OCI-LY3 (cell line): ENCODE measurements at regions not wholly inside any gene's neighbourhood (a gene's known extent, or its start where the extent isn't known, plus 50 kb on each side); places are given as distances from the start of the nearest gene placed in this dataset.

Source experiments
- H2AFZ ChIP-seq: fragments of 200-600, 300-600 bp; shearing (Covaris generic); 2 replicates; pipeline ENCODE4 v1.6.0; 2014; ENCODE audit warnings: antibody characterized with exemption, low read depth, low read length
- H3K27ac ChIP-seq: fragments of 200-600, 300-600 bp; sonication (generic); 2 replicates; pipeline ENCODE4 v1.5.1; 2014; ENCODE audit warnings: mild to moderate bottlenecking, low read length, moderate library complexity, mixed read lengths
- H3K27me3 ChIP-seq: fragments of 200-600, 300-600 bp; sonication (generic); 2 replicates; pipeline ENCODE4 v1.6.1; 2014; ENCODE audit warnings: low read depth, low read length, mixed read lengths
- H3K36me3 ChIP-seq: fragments of 200-600, 300-600 bp; sonication (generic); replicated peaks from 2 replicates; pipeline ENCODE3; 2014; ENCODE audit warnings: low read depth, low read length, mixed read lengths
- H3K4me1 ChIP-seq: fragments of 300-600, 200-600 bp; sonication (generic); 2 replicates; pipeline ENCODE4 v1.6.1; 2014; ENCODE audit warnings: low read length, mixed read lengths
- H3K4me2 ChIP-seq: fragments of 200-600, 300-600 bp; sonication (generic); 2 replicates; pipeline ENCODE4 v1.6.1; 2014; ENCODE audit warnings: low read length, mixed read lengths
- H3K4me3 ChIP-seq: fragments of 300-600, 200-600 bp; sonication (generic); 2 replicates; pipeline ENCODE4 v1.5.1; 2014; ENCODE audit warnings: antibody characterized with exemption, mild to moderate bottlenecking, low read length, moderate library complexity
- H3K79me2 ChIP-seq: fragments of 300-600, 200-600 bp; shearing (Covaris generic); 2 replicates; pipeline ENCODE4 v1.6.1; 2014; ENCODE audit warnings: mild to moderate bottlenecking, low read length, mixed read lengths
- H3K9ac ChIP-seq: fragments of 300-600, 200-600 bp; shearing (Covaris generic); 2 replicates; pipeline ENCODE4 v1.6.0; 2014; ENCODE audit warnings: mild to moderate bottlenecking, low read length, moderate library complexity
- H3K9me3 ChIP-seq: fragments of 200-600, 300-600 bp; shearing (Covaris generic); 2 replicates; pipeline ENCODE4 v1.6.1; 2014; ENCODE audit warnings: low read length, mixed read lengths; ENCODE audit not compliant: insufficient read depth
- H4K20me1 ChIP-seq: fragments of 200-600, 300-600 bp; sonication (generic); 2 replicates; pipeline ENCODE4 v1.6.1; 2016; ENCODE audit warnings: low read length, mixed read lengths; ENCODE audit not compliant: insufficient read depth
- EZH2phosphoT487 ChIP-seq: fragments of 200-600 bp; shearing (Covaris generic); IDR thresholded peaks from 2 replicates; pipeline ENCODE4 v1.6.1; 2018; ENCODE audit warnings: antibody characterized with exemption, mixed run types, low read depth
- TF ChIP-seq, protein P1 (sequence below): fragments of 200-600, 300-600 bp; sonication (generic); IDR thresholded peaks from 2 replicates; pipeline ENCODE4 v1.5.1; 2014; ENCODE audit warnings: antibody characterized with exemption, low read length, low read depth

DNA sequence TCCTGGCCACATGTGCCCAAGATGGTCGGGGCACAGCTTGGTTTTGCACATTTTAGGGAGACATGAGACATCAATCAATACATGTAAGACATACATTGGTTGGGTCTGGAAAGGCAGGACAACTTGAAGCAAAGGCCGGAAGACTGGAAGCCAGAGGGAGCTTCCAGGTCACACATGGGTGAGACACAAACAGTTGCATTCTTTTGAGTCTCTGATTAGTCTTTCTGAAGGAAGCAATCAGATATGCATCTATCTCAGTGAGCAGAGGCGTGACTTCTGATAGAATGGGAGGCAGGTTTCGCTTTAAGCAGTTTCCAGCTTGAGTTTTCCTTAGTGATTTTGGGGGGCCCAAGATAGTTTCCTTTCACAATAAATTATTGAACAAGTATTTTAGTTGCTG is 172.5 kb downstream of the RASEF start:
- no peak overlapping the region for H3K27ac ChIP-seq
- no peaks in the 10 kb centered on the region for H3K79me2 ChIP-seq
- H3K36me3 ChIP-seq: no peaks in the 10 kb centered on the region
- H3K4me1 ChIP-seq: no peaks in the 10 kb centered on the region
- TF ChIP-seq, protein P1, sequence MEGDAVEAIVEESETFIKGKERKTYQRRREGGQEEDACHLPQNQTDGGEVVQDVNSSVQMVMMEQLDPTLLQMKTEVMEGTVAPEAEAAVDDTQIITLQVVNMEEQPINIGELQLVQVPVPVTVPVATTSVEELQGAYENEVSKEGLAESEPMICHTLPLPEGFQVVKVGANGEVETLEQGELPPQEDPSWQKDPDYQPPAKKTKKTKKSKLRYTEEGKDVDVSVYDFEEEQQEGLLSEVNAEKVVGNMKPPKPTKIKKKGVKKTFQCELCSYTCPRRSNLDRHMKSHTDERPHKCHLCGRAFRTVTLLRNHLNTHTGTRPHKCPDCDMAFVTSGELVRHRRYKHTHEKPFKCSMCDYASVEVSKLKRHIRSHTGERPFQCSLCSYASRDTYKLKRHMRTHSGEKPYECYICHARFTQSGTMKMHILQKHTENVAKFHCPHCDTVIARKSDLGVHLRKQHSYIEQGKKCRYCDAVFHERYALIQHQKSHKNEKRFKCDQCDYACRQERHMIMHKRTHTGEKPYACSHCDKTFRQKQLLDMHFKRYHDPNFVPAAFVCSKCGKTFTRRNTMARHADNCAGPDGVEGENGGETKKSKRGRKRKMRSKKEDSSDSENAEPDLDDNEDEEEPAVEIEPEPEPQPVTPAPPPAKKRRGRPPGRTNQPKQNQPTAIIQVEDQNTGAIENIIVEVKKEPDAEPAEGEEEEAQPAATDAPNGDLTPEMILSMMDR: no peak
- no peaks in the 10 kb centered on the region for H3K9me3 ChIP-seq
- no peak overlapping the region for H3K9ac ChIP-seq
- no peak overlapping the region for H2AFZ ChIP-seq
- no peak overlapping the region for H3K4me2 ChIP-seq
- no peaks in the 10 kb centered on the region for H3K27me3 ChIP-seq
- H4K20me1 ChIP-seq: no peaks in the 10 kb centered on the region
- H3K4me3 ChIP-seq: no peak overlapping the region

GRCh38 chr9:82890865-82891264 is 172.1 kb downstream of the RASEF start:
- H3K79me2 ChIP-seq: no peaks in the 10 kb centered on the region
- H3K9me3 ChIP-seq: no peaks in the 10 kb centered on the region
- TF ChIP-seq EZH2phosphoT487: no peak
- TF ChIP-seq, protein P1: no peak
- H3K27me3 ChIP-seq: no peaks in the 10 kb centered on the region
- H3K36me3 ChIP-seq: no peaks in the 10 kb centered on the region
- H3K9ac ChIP-seq: no peak overlapping the region
- no peak overlapping the region for H3K4me2 ChIP-seq
- H3K4me1 ChIP-seq: no peaks in the 10 kb centered on the region
- H3K27ac ChIP-seq: no peak overlapping the region
- H4K20me1 ChIP-seq: no peaks in the 10 kb centered on the region
- no peak overlapping the region for H2AFZ ChIP-seq
- no peak overlapping the region for H3K4me3 ChIP-seq

DNA sequence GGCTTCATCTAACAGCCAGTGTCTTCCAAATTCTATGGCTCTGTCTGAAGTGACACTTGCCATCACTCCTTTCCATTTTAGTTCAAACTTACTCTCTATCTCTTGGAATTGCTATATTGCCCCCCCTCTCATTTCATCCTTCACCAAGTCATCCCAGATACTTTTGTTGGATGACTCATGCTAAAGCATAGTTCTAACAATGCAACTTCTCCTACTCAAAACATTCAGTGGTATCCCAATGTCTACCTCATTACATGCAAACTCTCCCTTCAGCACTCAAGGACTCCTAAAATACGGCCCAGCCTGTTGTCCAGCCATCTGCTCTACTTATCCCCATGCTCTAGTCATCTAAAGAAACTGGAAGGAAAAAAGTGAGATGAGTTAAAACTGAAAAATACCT is 171.6 kb downstream of the RASEF start:
- no peak overlapping the region for H3K4me2 ChIP-seq
- no peak overlapping the region for H2AFZ ChIP-seq
- no peaks in the 10 kb centered on the region for H3K27me3 ChIP-seq
- H3K9me3 ChIP-seq: no peaks in the 10 kb centered on the region
- H3K36me3 ChIP-seq: no peaks in the 10 kb centered on the region
- H4K20me1 ChIP-seq: no peaks in the 10 kb centered on the region
- H3K79me2 ChIP-seq: no peaks in the 10 kb centered on the region
- TF ChIP-seq, protein P1: no peak
- no peak overlapping the region for H3K4me3 ChIP-seq
- no peaks in the 10 kb centered on the region for H3K4me1 ChIP-seq
- H3K27ac ChIP-seq: no peak overlapping the region
- no peak overlapping the region for H3K9ac ChIP-seq

DNA sequence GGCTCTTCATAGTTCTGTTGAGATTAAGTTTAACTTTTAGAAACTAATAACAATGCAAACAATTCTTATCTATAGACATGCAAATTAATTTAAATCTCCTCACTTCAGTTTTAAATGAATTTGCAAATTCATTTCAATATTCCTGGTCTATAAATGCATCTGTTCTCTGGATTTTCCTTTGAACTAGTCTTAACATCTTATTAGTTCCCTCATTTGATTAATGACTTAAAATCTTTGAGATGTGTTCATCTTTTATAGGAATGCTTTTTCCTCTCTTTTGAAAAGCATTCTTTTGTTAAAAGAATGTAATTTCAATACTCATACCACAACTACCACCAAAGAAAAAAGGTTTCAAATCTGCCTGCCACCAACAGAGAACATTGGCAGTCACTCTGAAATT is 169.4 kb downstream of the RASEF start:
- Histone ChIP-seq H3K4me1 (no peaks in the 10 kb centered on the region), H3K9ac (no peak overlapping the region), H3K79me2 (no peaks in the 10 kb centered on the region), H2AFZ (no peak overlapping the region), H3K4me3 (no peak overlapping the region), H4K20me1 (no peaks in the 10 kb centered on the region), H3K9me3 (no peaks in the 10 kb centered on the region), H3K27ac (no peak overlapping the region), H3K36me3 (no peaks in the 10 kb centered on the region), H3K27me3 (no peaks in the 10 kb centered on the region), H3K4me2 (no peak overlapping the region)
- TF ChIP-seq EZH2phosphoT487: no peak
- TF ChIP-seq, protein P1: no peak
